Sciatic nerve (tissue), 2 donors: ENCODE measurements at regions not wholly inside any gene's neighbourhood (a gene's known extent, or its start where the extent isn't known, plus 50 kb on each side); places are given as distances from the start of the nearest gene placed in this dataset.
"Not testable (repeated sequence)": the region's sequence is repeated elsewhere in the genome, so short reads cannot be mapped to it uniquely, and the experiment has no call there.

Experiments
- ATAC-seq: fragments of 200-7000 bp; cut with Tn5 transposase; one replicate; pipeline ENCODE4 v1.9.1; 2020; ENCODE audit warnings: mild to moderate bottlenecking, moderate library complexity
- DNase-seq: peaks from one replicate; pipeline ENCODE4 v3.0.0-alpha.2; 2020; ENCODE audit warnings: low spot score
- intact Hi-C: fragments of 100-400 bp; cut with DNase I; formaldehyde crosslinking; loops from one replicate; pipeline ENCODE4 v1.14.2; 2022
- donor health status: DM: no; HTN: no; CAD: no.
- donor health status: DM: no; HTN: no; CAD: no.

GRCh38 chr13:24563087-24563486, 50.5 kb upstream of the PARP4 start:
- intact Hi-C loops = no loop called here
- ATAC-seq (no peak), DNase-seq (no peak)

DNA sequence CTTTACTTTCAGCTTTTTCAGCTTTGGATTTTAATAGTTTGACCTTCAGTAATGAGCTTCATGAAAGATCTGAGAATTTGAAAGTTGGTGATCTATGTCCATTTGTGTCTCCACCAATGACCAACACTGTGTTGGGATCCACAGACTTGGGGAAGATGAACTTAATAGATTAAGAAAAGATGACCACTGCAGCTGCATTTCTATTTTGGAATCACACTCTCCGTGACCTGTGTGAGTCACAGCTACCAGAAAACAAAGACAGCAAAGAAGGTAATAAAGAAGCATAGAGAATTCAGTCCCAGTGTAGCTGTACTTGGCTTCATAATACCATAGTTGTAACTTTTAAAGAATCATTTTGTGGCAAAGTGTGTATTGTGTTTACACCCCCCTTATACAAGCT, 51.4 kb upstream of the PARP4 start:
- ATAC-seq, DNase-seq, intact Hi-C loops: not testable (repeated sequence)

GRCh38 chr13:24564881-24565280, 52.3 kb upstream of the PARP4 start:
- ATAC-seq = no peak
- intact Hi-C loops = no loop called here
- DNase-seq = no peak

- DNase-seq, ATAC-seq, intact Hi-C loops: not testable (repeated sequence)
Measured at GRCh38 chr13:24567593-24567992, 55.0 kb upstream of the PARP4 start.

GRCh38 chr13:24574847-24575246, 62.3 kb upstream of the PARP4 start:
- DNase-seq = no peak
- intact Hi-C loops = no loop called here
- ATAC-seq = no peak

GRCh38 chr13:24580315-24580714, 67.7 kb upstream of the PARP4 start:
- DNase-seq, ATAC-seq, intact Hi-C loops: not testable (repeated sequence)

DNA sequence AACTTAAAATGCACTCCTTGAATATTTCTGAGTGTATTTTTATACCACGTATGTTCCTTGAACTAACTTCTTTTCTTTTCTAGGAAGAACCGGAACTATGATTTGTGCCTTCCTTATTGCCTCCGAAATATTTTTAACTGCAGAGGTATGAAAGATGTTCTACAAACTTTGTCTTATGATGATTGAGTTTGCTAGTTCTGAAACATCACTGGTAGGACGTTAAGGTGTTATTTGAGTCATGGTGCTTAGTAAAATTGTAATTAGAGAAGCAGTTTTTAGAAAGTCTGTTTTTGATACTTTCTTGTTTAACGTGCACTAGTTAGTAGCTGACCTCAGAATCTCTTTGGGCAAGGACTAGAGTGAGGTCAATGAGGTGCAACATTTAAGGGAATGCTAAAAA, 69.0 kb upstream of the PARP4 start:
- DNase-seq, ATAC-seq, intact Hi-C loops: not testable (repeated sequence)

- DNase-seq, ATAC-seq, intact Hi-C loops: not testable (repeated sequence)
Measured at GRCh38 chr13:24591697-24592096, 79.1 kb upstream of the PARP4 start.

DNA sequence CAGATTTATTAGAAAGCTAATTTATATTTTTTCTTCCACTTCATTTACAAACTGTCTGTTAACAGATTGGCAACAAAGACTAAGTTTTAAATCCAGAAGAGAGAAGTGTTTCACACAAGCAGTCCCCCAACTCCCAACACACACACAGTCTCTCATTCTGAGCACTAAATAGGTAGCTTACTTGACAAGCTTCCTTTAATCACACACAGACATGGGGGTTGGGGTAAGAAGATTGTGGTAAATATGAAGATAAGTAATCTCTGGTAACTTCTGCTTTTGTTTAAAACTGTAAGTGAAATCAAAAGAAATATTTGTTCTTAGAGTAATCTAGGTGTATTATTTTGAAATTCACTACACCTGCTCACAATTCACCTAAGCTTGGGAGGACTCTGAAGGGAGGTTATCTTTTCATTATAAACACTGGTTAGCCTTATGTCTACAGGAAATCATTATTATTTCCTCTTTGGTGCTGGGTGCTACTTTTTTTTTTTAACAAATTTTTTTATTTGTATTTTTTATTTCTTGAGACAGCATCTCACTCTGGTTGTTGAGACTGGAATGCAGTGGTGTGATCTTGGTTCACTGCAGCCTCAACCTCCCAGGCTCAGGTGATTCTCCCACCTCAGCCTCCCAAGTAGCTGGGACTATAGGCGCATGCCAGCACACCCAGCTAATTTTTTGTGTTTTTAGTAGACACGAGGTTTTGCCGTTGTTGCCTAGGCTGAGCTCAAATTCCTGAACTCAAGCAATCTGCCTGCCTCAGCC, 82.1 kb upstream of the ATP12A start:
- DNase-seq, intact Hi-C loops, ATAC-seq: not testable (repeated sequence)

- ATAC-seq, intact Hi-C loops, DNase-seq: not testable (repeated sequence)
Measured at GRCh38 chr13:24599019-24599791, 81.0 kb upstream of the ATP12A start.

- ATAC-seq (no peak), DNase-seq (no peak)
- intact Hi-C loops = no loop called here
Measured at GRCh38 chr13:24605923-24606372, 74.3 kb upstream of the ATP12A start.

GRCh38 chr13:24606486-24607170, 73.6 kb upstream of the ATP12A start:
- ATAC-seq (no peak), DNase-seq (no peak)
- intact Hi-C loops = no loop called here

GRCh38 chr13:24610956-24611355, 69.3 kb upstream of the ATP12A start:
- DNase-seq = no peak
- ATAC-seq = no peak
- intact Hi-C loops = no loop called here

DNA sequence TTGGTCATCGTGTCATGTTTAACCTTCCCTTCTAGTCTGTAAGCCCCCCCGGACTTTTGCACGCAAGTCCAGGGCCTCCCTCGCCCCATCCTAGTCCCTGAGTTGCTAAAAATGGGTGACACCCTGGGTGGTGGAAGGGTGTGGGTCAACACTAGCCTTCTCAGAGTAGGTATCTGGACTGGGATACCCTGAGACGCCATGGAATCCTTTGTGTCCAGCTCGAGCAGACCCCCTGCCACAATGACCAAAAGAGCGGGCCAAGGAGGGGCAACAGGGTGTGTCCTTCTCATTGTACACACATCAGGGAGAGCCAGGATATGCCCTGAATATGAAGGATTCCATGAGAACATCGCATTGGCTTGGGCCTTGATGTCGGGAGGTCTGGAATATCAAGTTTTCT, 67.5 kb upstream of the ATP12A start:
- intact Hi-C loops = no loop called here
- no peak for ATAC-seq
- DNase-seq = no peak

DNA sequence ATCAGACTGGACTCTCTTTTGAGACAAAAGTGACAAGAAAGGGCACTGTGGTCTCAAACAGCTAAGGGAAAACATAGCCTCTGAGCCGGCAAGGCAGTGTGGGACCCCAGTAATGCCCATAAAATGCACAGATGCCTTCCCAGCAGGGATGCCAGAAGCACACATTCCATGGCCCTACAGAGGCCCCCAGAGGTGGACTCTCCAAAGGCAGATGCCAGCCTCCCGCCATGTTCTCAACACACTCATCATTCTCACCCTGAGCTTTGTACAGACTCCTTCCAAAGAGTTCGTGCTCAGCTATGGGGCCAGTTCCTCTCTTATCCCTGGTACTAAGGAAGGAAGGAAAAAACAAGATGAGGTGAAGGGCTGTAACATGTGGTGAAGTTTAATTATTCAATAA, 67.1 kb upstream of the ATP12A start:
- ATAC-seq (no peak), DNase-seq (no peak)
- intact Hi-C loops = no loop called here

- intact Hi-C loops = no loop called here
- DNase-seq (no peak), ATAC-seq (no peak)
Measured at GRCh38 chr13:24613755-24614154, 66.5 kb upstream of the ATP12A start.

GRCh38 chr13:24614306-24615080, 65.7 kb upstream of the ATP12A start:
- ATAC-seq = no peak
- intact Hi-C loops = no loop called here
- no peak for DNase-seq

GRCh38 chr13:24615114-24615513, 65.1 kb upstream of the ATP12A start:
- ATAC-seq (no peak), DNase-seq (no peak)
- intact Hi-C loops = no loop called here

GRCh38 chr13:24615911-24616472, 64.2 kb upstream of the ATP12A start:
- DNase-seq (no peak), ATAC-seq (no peak)
- intact Hi-C loops = no loop called here
